A549 (cell line): ENCODE measurements at regions not wholly inside any gene's neighbourhood (a gene's known extent, or its start where the extent isn't known, plus 50 kb on each side); places are given as distances from the start of the nearest gene placed in this dataset.

Source experiments
- ATAC-seq, 2 experiments: fragments of 200-7000 bp in 1 of 2; fragments of >200 bp in 1 of 2; cut with Nextera tagmentation in 1 of 2; cut with Tn5 transposase in 1 of 2; 3 replicates each; pipeline versions ENCODE4 v1.8.0 to v1.9.1; 2018 to 2020; ENCODE audit warnings: mild to moderate bottlenecking in 1 of 2, moderate library complexity in 1 of 2
- CTCF ChIA-PET: fragments of 300-600 bp; sonication (Branson Sonifier 250); formaldehyde crosslinking; extraction: SDS; loops from one replicate; lab custom pipeline; 2021; ENCODE audit warnings: antibody characterized with exemption, inconsistent platforms; lab: Yijun Ruan, JAX
- POLR2A ChIA-PET: fragments of 350-600 bp; formaldehyde crosslinking; extraction: SDS; loops from one replicate; lab custom pipeline; 2021; ENCODE audit warnings: antibody characterized with exemption, inconsistent platforms; lab: Yijun Ruan, JAX
- DNase-seq, 2 experiments: peaks; one replicate each; pipeline versions ENCODE4 v3.0.0 to v3.0.0-alpha.2; 2011 to 2016; ENCODE audit warnings: low read depth in 1 of 2, low spot score in 1 of 2
- FAIRE-seq: peaks from 2 replicates; lab custom pipeline; 2011; peaks lifted over from hg19 to GRCh38; lab: Jason Lieb, UNC
- H3K27ac ChIP-seq, 2 experiments: fragments of >200 bp; sonication (Bioruptor Twin); formaldehyde crosslinking; 3 replicates each; pipeline ENCODE4 v1.5.1; 2016 to 2017
- H3K4me1 ChIP-seq: fragments of >200 bp; sonication (Bioruptor Twin); formaldehyde crosslinking; 3 replicates; pipeline ENCODE4 v1.6.1; 2016
- H3K4me2 ChIP-seq: fragments of >200 bp; sonication (Bioruptor Twin); formaldehyde crosslinking; 3 replicates; pipeline ENCODE4 v1.6.1; 2016
- H3K4me3 ChIP-seq: fragments of >200 bp; sonication (Bioruptor Twin); formaldehyde crosslinking; 3 replicates; pipeline ENCODE4 v1.5.1; 2016
- H3K9me3 ChIP-seq: fragments of >200 bp; sonication (Bioruptor Twin); formaldehyde crosslinking; 3 replicates; pipeline ENCODE4 v1.6.1; 2016
- CBX2 ChIP-seq: fragments of 200-600 bp; sonication (generic); IDR thresholded peaks from 2 replicates; pipeline ENCODE4 v1.6.1; 2016; ENCODE audit warnings: low read depth, mild to moderate bottlenecking, borderline replicate concordance
- CHD4 ChIP-seq: fragments of 200-600 bp; sonication (generic); IDR thresholded peaks from 2 replicates; pipeline ENCODE4 v1.6.1; 2016; ENCODE audit warnings: antibody characterized with exemption, mild to moderate bottlenecking, borderline replicate concordance
- FOXS1 ChIP-seq: fragments of 250-450 bp; sonication (Bioruptor Pico); IDR thresholded peaks from 2 replicates; pipeline ENCODE4 v1.5.0; 2020; ENCODE audit warnings: mild to moderate bottlenecking, moderate library complexity
- GATA3 ChIP-seq: IDR thresholded peaks from 2 replicates; pipeline ENCODE4 v1.6.1; 2012; ENCODE audit warnings: borderline replicate concordance
- TFCP2L1 ChIP-seq: fragments of 250-450 bp; sonication (Bioruptor Pico); IDR thresholded peaks from 2 replicates; pipeline ENCODE4 v1.5.0; 2021; ENCODE audit warnings: mild to moderate bottlenecking
- ZSCAN20 ChIP-seq: fragments of 250-450 bp; sonication (Bioruptor Pico); IDR thresholded peaks from 2 replicates; pipeline ENCODE4 v1.8.0; 2022; ENCODE audit warnings: mild to moderate bottlenecking, moderate library complexity
- WGBS: methylation state at CpG from one replicate; pipeline ENCODE4 v1.1.6; 2017; ENCODE audit errors: missing lambda C conversion rate; 5-methylcytosine and 5-hydroxymethylcytosine counted together
- TF ChIP-seq, protein P1 (sequence below): fragments of >200 bp; sonication (Bioruptor Twin); formaldehyde crosslinking; IDR thresholded peaks from 3 replicates; pipeline ENCODE4 v1.6.1; 2016
- TF ChIP-seq, protein P2 (sequence below): IDR thresholded peaks from 2 replicates; pipeline ENCODE4 v1.6.1; 2012; ENCODE audit warnings: low read depth, borderline replicate concordance
- TF ChIP-seq, protein P3 (sequence below): fragments of >200 bp; sonication (Bioruptor Twin); formaldehyde crosslinking; IDR thresholded peaks from 3 replicates; pipeline ENCODE4 v1.5.1; 2016
- TF ChIP-seq, protein P4 (sequence below): fragments of 250-450 bp; sonication (Bioruptor Pico); IDR thresholded peaks from 2 replicates; pipeline ENCODE4 v1.5.0; 2021; ENCODE audit warnings: mild to moderate bottlenecking, moderate library complexity, borderline replicate concordance
- TF ChIP-seq, protein P5 (sequence below): IDR thresholded peaks from 2 replicates; pipeline ENCODE4 v1.6.1; 2012

DNA sequence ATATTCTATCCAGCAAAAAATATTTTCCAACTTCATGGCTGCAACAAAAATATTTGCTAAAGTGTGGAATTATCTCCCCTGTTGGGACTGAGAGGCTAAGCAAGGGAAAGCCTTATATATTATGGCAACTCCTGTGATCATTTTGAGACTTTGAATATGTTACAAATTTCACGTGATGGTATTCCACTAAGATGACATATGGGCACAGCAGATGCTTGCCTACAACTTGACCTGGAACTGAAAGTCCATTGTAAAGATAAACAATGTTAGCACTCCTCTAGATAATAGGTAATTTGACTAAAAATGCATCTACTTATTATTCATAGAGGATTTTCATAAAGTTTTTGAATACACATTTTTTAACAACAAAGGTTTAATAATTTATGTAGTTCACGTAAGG, 1141.5 kb upstream of the CDH6 start:
- ATAC-seq (no peak), FAIRE-seq (no peak)
- H3K27ac ChIP-seq, result no peak overlapping the region

DNA sequence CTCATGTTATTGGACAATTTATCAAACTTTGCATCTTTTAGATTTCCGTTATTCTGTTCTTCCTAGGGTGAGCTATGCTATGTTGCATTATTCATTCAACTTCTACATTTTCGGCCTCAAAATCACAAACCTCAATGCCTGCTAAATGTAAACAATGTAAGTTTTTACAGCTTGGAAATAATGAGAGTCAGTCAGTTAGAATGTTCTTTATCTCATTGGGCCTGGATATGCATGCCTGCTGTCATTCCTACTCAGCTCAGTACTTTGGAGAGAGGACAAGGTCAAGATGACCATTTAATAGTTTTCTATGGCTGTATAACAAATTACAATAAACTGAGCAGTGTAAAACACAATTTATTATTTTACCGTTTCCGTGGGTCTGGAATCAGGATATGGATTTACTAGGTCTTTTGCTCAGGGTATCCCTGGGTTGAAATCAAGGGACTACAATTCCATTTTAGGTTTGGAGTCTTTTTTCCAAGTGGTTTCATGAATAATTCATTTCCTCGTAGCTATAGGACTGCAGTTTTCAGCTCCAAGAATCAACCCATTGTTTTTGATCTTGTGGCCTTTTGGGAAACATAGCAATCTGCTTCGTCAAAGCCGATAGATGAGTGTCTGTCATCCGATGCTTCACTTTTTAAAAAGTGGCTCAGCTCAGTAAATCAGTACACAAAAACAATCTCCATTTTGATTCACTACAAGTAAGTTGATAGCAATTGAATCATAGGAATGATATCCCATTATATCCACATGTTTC, 1143.2 kb upstream of the CDH6 start:
- no peak for DNase-seq
- FAIRE-seq, result no peak
- Histone ChIP-seq H3K27ac (no peak overlapping the region), H3K4me3 (no peak overlapping the region), H3K4me2 (no peak overlapping the region), H3K4me1 (no peaks in the 10 kb centered on the region), H3K9me3 (no peaks in the 10 kb centered on the region)
- POLR2A ChIA-PET, result no interaction called here
- WGBS, result 60% methylated on average over 8 of the region's 8 CpGs
- ATAC-seq, result no peak
- no peak for TF ChIP-seq CBX2
- TF ChIP-seq, protein P1, sequence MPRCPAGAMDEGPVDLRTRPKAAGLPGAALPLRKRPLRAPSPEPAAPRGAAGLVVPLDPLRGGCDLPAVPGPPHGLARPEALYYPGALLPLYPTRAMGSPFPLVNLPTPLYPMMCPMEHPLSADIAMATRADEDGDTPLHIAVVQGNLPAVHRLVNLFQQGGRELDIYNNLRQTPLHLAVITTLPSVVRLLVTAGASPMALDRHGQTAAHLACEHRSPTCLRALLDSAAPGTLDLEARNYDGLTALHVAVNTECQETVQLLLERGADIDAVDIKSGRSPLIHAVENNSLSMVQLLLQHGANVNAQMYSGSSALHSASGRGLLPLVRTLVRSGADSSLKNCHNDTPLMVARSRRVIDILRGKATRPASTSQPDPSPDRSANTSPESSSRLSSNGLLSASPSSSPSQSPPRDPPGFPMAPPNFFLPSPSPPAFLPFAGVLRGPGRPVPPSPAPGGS, result no peak
- no peak for TF ChIP-seq TFCP2L1 (CRISPR knock-in tag)
- CTCF ChIA-PET, result interaction anchor here (4.2 kb wide), 1 partner anchor 10 kb away, joined by 14 read pairs; no protein-coding TSS in a partner anchor

More for the DNA sequence above, 1141.5 kb upstream of the CDH6 start:
- no peak for TF ChIP-seq CHD4
- Histone ChIP-seq H3K4me3 (no peak overlapping the region), H3K4me2 (no peak overlapping the region), H3K9me3 (no peaks in the 10 kb centered on the region), H3K4me1 (no peaks in the 10 kb centered on the region)
- no peak for DNase-seq
- POLR2A ChIA-PET, result no interaction called here
- 62% methylated on average over 2 of the region's 2 CpGs for WGBS
- CTCF ChIA-PET, result interaction anchor here (0.5 to 4.2 kb wide), 2 partner anchors 11 to 25 kb away, joined by 3 to 14 read pairs; no protein-coding TSS in a partner anchor

DNA sequence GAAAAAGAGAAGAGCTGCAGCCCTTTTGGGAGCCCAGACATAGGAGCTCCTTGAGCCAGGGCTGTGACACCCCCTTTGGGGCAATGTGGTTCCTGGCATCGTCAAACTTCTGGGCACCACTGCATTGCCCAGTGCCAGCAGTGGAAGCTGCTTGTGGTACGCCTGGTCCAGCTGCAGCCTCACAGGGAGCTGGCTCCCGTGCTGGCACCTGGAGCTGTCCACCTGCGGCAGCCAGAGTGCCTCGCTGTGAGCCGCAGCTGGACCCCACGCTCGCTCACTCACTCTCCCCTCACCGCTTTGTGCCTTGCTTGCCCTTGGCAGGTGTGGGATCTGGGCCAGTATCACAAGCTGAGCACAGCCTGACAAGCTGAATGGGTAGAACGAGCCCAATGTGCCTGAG, 1150.8 kb upstream of the CDH6 start:
- H3K4me1 ChIP-seq, result no peaks in the 10 kb centered on the region
- no peak for FAIRE-seq
- H3K4me2 ChIP-seq, result no peak overlapping the region
- ChIA-PET CTCF (no interaction called here), POLR2A (no interaction called here)
- no peak overlapping the region for H3K4me3 ChIP-seq
- H3K9me3 ChIP-seq, result no peaks in the 10 kb centered on the region
- DNase-seq, result no peak
- no peak overlapping the region for H3K27ac ChIP-seq
- 78% methylated on average over 7 of the region's 10 CpGs for WGBS
- ATAC-seq, result no peak
- TF ChIP-seq ZSCAN20 (CRISPR knock-in tag), result no peak
- TF ChIP-seq, protein P2, sequence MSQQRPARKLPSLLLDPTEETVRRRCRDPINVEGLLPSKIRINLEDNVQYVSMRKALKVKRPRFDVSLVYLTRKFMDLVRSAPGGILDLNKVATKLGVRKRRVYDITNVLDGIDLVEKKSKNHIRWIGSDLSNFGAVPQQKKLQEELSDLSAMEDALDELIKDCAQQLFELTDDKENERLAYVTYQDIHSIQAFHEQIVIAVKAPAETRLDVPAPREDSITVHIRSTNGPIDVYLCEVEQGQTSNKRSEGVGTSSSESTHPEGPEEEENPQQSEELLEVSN, result no peak
- no peak for TF ChIP-seq GATA3
- TF ChIP-seq, protein P3, sequence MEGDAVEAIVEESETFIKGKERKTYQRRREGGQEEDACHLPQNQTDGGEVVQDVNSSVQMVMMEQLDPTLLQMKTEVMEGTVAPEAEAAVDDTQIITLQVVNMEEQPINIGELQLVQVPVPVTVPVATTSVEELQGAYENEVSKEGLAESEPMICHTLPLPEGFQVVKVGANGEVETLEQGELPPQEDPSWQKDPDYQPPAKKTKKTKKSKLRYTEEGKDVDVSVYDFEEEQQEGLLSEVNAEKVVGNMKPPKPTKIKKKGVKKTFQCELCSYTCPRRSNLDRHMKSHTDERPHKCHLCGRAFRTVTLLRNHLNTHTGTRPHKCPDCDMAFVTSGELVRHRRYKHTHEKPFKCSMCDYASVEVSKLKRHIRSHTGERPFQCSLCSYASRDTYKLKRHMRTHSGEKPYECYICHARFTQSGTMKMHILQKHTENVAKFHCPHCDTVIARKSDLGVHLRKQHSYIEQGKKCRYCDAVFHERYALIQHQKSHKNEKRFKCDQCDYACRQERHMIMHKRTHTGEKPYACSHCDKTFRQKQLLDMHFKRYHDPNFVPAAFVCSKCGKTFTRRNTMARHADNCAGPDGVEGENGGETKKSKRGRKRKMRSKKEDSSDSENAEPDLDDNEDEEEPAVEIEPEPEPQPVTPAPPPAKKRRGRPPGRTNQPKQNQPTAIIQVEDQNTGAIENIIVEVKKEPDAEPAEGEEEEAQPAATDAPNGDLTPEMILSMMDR, result no peak

DNA sequence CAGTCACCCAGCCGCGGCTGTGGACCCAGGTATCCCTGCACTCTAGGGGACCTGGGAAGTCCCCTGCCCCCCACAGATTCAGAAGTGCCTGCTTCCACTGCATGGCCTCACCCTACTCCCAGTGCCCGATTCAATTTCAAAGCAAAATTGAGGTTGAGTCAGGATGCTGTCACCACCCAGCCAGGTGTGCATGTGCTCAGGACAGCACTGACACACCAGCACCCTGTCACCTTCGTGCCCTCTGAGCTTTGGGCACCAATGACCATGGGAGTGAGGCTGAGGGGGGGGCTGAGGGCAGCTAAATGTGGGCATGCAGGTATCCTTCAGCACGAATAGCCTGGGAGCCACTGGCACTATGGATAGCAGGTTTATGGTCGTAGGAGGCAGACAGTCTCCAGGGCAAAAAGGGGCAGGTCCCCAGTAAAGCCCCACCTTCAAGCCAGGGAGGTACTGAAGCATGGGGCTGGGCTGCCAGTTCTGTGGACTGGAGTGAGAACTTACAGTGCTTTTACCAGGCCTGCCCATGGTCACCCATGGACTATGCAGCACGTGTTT, 1151.6 kb upstream of the CDH6 start:
- TF ChIP-seq FOXS1 (CRISPR knock-in tag), result no peak
- TF ChIP-seq, protein P4, sequence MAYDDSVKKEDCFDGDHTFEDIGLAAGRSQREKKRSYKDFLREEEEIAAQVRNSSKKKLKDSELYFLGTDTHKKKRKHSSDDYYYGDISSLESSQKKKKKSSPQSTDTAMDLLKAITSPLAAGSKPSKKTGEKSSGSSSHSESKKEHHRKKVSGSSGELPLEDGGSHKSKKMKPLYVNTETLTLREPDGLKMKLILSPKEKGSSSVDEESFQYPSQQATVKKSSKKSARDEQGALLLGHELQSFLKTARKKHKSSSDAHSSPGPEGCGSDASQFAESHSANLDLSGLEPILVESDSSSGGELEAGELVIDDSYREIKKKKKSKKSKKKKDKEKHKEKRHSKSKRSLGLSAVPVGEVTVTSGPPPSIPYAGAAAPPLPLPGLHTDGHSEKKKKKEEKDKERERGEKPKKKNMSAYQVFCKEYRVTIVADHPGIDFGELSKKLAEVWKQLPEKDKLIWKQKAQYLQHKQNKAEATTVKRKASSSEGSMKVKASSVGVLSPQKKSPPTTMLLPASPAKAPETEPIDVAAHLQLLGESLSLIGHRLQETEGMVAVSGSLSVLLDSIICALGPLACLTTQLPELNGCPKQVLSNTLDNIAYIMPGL (CRISPR knock-in tag), result no peak
- TF ChIP-seq, protein P5, sequence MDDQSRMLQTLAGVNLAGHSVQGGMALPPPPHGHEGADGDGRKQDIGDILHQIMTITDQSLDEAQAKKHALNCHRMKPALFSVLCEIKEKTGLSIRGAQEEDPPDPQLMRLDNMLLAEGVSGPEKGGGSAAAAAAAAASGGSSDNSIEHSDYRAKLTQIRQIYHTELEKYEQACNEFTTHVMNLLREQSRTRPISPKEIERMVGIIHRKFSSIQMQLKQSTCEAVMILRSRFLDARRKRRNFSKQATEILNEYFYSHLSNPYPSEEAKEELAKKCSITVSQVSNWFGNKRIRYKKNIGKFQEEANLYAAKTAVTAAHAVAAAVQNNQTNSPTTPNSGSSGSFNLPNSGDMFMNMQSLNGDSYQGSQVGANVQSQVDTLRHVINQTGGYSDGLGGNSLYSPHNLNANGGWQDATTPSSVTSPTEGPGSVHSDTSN, result no peak
- CTCF ChIA-PET, result interaction anchor here (1.0 to 2.0 kb wide), 3 partner anchors 8 to 1146 kb away, joined by 3 to 14 read pairs (median 14); no protein-coding TSS in a partner anchor
- WGBS, result 44% methylated on average over 4 of the region's 7 CpGs
- Histone ChIP-seq H3K4me1 (no peaks in the 10 kb centered on the region), H3K4me3 (no peak overlapping the region), H3K27ac (no peak overlapping the region), H3K9me3 (no peaks in the 10 kb centered on the region), H3K4me2 (no peak overlapping the region)
- no peak; a peak in 1 of 6 replicates for ATAC-seq
- POLR2A ChIA-PET, result no interaction called here
- no peak for FAIRE-seq
- no peak for DNase-seq
